GM19351 (cell line): ENCODE measurements at regions not wholly inside any gene's neighbourhood (a gene's known extent, or its start where the extent isn't known, plus 50 kb on each side); places are given as distances from the start of the nearest gene placed in this dataset.

Source experiments
- ATAC-seq: cut with Tn5 transposase; IDR thresholded peaks from one replicate; pipeline ENCODE4 v1.9.1; 2021; ENCODE audit warnings: mild to moderate bottlenecking, moderate library complexity; ENCODE audit not compliant: unreplicated experiment

- ATAC-seq: no peak
Observed at GRCh38 chr20:18957328-18957727, 143.7 kb downstream of the SCP2D1 start.

- no peak for ATAC-seq
Observed at GRCh38 chr20:18971121-18971520, 157.5 kb downstream of the SCP2D1 start.

GRCh38 chr20:18971574-18971973 is 158.0 kb downstream of the SCP2D1 start:
- ATAC-seq: no peak

GRCh38 chr20:18972251-18972876 is 158.8 kb downstream of the SCP2D1 start:
- ATAC-seq: no peak

- ATAC-seq: no peak
Observed at GRCh38 chr20:18973529-18974173, 160.1 kb downstream of the SCP2D1 start.

GRCh38 chr20:18974660-18975059 is 161.1 kb downstream of the SCP2D1 start:
- ATAC-seq: no peak

- no peak for ATAC-seq
Observed at GRCh38 chr20:18977441-18977840, 163.9 kb downstream of the SCP2D1 start.

- ATAC-seq: no peak
Observed at GRCh38 chr20:18978311-18978710, 164.7 kb downstream of the SCP2D1 start.

GRCh38 chr20:18979132-18979531 is 165.5 kb downstream of the SCP2D1 start:
- no peak for ATAC-seq

GRCh38 chr20:18981962-18982539 is 168.5 kb downstream of the SCP2D1 start:
- no peak for ATAC-seq

GRCh38 chr20:18983796-18984195 is 170.2 kb downstream of the SCP2D1 start:
- ATAC-seq: no peak

GRCh38 chr20:18984238-18985200 is 170.9 kb downstream of the SCP2D1 start:
- no peak for ATAC-seq

- ATAC-seq: no peak
Observed at GRCh38 chr20:18985551-18985950, 172.0 kb downstream of the SCP2D1 start.

- ATAC-seq: no peak
Observed at GRCh38 chr20:18986146-18986830, 172.7 kb downstream of the SCP2D1 start.

GRCh38 chr20:18986895-18987580 is 173.5 kb downstream of the SCP2D1 start:
- no peak for ATAC-seq

GRCh38 chr20:18987781-18988360 is 174.3 kb downstream of the SCP2D1 start:
- ATAC-seq: no peak

- ATAC-seq: no peak
Observed at GRCh38 chr20:18988701-18989100, 175.1 kb downstream of the SCP2D1 start.

- no peak for ATAC-seq
Observed at GRCh38 chr20:18989736-18990474, 176.3 kb downstream of the SCP2D1 start.

- no peak for ATAC-seq
Observed at GRCh38 chr20:18991012-18991411, 177.4 kb downstream of the SCP2D1 start.
